Activated CD8-positive, alpha-beta memory T cell treated with anti-CD3 and anti-CD28 coated beads, Interleukin-2, amount 50 U/mL, for 24 hours (primary cell): ENCODE measurements at regions not wholly inside any gene's neighbourhood (a gene's known extent, or its start where the extent isn't known, plus 50 kb on each side); places are given as distances from the start of the nearest gene placed in this dataset.
"Not testable (repeated sequence)": the region's sequence is repeated elsewhere in the genome, so short reads cannot be mapped to it uniquely, and the experiment has no call there.

Source experiments
- DNase-seq: peaks from one replicate; pipeline ENCODE4 v3.0.0-alpha.2; 2020; ENCODE audit errors: extremely low read depth

GRCh38 chr21:15311510-15311909 lies 246.7 kb upstream of the NRIP1 start:
- no peak for DNase-seq

- DNase-seq: not testable (repeated sequence)
These were observed 252.2 kb upstream of the NRIP1 start for GRCh38 chr21:15317034-15317433.

GRCh38 chr21:15319727-15320126 lies 254.9 kb upstream of the NRIP1 start:
- DNase-seq: no peak

GRCh38 chr21:15324542-15324941 lies 259.7 kb upstream of the NRIP1 start:
- DNase-seq: no peak

GRCh38 chr21:15326032-15326867 lies 261.4 kb upstream of the NRIP1 start:
- no peak for DNase-seq

GRCh38 chr21:15327637-15328265 lies 263.0 kb upstream of the NRIP1 start:
- no peak for DNase-seq

GRCh38 chr21:15329191-15329590 lies 264.4 kb upstream of the NRIP1 start:
- DNase-seq: no peak

GRCh38 chr21:15330872-15331271 lies 266.1 kb upstream of the NRIP1 start:
- no peak for DNase-seq

GRCh38 chr21:15332572-15332971 lies 267.8 kb upstream of the NRIP1 start:
- DNase-seq: no peak

- DNase-seq: no peak
These were observed 268.4 kb upstream of the NRIP1 start for GRCh38 chr21:15333136-15333710.

- DNase-seq: no peak
These were observed 269.2 kb upstream of the NRIP1 start for GRCh38 chr21:15333951-15334350.

- no peak for DNase-seq
These were observed 278.3 kb upstream of the NRIP1 start for GRCh38 chr21:15343066-15343465.

GRCh38 chr21:15352009-15352408 lies 287.2 kb upstream of the NRIP1 start:
- DNase-seq: no peak

GRCh38 chr21:15353546-15353945 lies 288.7 kb upstream of the NRIP1 start:
- no peak for DNase-seq

- DNase-seq: no peak
These were observed 289.7 kb upstream of the NRIP1 start for GRCh38 chr21:15354516-15354915.

GRCh38 chr21:15355066-15355465 lies 290.3 kb upstream of the NRIP1 start:
- DNase-seq: no peak

- no peak for DNase-seq
These were observed 294.5 kb upstream of the NRIP1 start for GRCh38 chr21:15359251-15359650.

- no peak for DNase-seq
These were observed 297.7 kb upstream of the NRIP1 start for GRCh38 chr21:15362458-15362857.

GRCh38 chr21:15363921-15364320 lies 299.1 kb upstream of the NRIP1 start:
- no peak for DNase-seq

- DNase-seq: no peak
These were observed 301.1 kb upstream of the NRIP1 start for GRCh38 chr21:15365751-15366392.

GRCh38 chr21:15366555-15366954 lies 301.8 kb upstream of the NRIP1 start:
- no peak for DNase-seq

- DNase-seq: no peak
These were observed 302.3 kb upstream of the NRIP1 start for GRCh38 chr21:15367061-15367626.
